Right ventricle myocardium superior (tissue), 1 donor: ENCODE measurements at regions not wholly inside any gene's neighbourhood (a gene's known extent, or its start where the extent isn't known, plus 50 kb on each side); places are given as distances from the start of the nearest gene placed in this dataset.
"Not testable (repeated sequence)": the region's sequence is repeated elsewhere in the genome, so short reads cannot be mapped to it uniquely, and the experiment has no call there.

Source experiments
- ATAC-seq: fragments of 200-7000 bp; cut with Tn5 transposase; one replicate; pipeline ENCODE4 v1.9.1; 2020; ENCODE audit warnings: mild to moderate bottlenecking; ENCODE audit not compliant: poor library complexity
- DNase-seq: peaks from one replicate; pipeline ENCODE4 v3.0.0-alpha.2; 2020
- intact Hi-C: fragments of 100-400 bp; cut with DNase I; formaldehyde crosslinking; loops from one replicate; pipeline ENCODE4 v1.11.2; 2022
- donor health status: DM: no; HTN: yes; CAD: no; lungs with severe emphysema.

GRCh38 chr5:157986431-157986990 is 127.6 kb upstream of the CLINT1 start:
- intact Hi-C loops: no loop called here
- DNase-seq: no peak
- ATAC-seq: no peak

- ATAC-seq: peak; percentile 58
- DNase-seq: no peak
- intact Hi-C loops: no loop called here
Observed at GRCh38 chr5:157984611-157985010, 125.7 kb upstream of the CLINT1 start.

GRCh38 chr5:157983906-157984551 is 125.1 kb upstream of the CLINT1 start:
- intact Hi-C loops: no loop called here
- ATAC-seq (peak; percentile 57), DNase-seq (peak; percentile 61)

GRCh38 chr5:157978061-157978460 is 119.1 kb upstream of the CLINT1 start:
- intact Hi-C loops: no loop called here
- ATAC-seq (peak; percentile 96), DNase-seq (peak; percentile 64)

DNA sequence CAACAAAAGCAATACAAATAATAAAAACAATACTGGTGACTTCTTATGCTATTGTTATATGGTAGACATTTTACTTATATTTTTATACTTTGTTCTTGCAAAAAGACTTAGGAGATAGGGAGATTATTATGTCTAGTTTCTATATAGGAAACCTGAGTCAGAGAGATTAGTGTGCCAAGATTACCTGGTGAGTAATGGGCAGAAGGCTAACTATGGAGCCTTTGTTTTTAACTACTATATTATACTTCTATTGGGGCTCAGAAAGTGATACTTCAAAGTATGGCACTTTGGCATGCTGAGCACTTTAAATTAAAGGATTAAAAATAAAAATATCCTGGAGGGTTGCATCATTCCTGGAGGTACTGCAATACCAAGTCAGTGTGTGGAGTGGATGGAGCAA is 117.5 kb upstream of the CLINT1 start:
- intact Hi-C loops: no loop called here
- DNase-seq: no peak
- ATAC-seq: no peak

DNA sequence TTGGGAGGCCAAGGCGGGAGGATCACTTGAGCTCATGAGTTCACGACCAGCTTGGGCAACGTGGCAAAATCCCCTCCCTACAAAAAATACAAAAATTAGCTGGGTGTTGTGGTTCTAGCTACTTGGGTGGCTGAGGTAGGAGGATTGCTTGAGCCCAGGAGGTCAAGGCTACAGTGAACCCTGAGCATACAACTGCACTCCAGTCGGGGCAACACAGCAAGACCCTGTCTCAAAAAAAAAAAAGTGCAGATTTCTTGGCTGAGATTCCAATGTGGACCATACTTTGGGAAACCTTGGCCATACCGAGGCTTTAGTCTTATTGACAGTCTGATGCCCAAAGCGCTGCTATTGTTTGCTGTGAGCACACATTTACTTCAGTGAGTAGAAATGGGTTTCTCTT is 113.6 kb upstream of the CLINT1 start:
- intact Hi-C loops: no loop called here
- ATAC-seq (no peak), DNase-seq (no peak)

DNA sequence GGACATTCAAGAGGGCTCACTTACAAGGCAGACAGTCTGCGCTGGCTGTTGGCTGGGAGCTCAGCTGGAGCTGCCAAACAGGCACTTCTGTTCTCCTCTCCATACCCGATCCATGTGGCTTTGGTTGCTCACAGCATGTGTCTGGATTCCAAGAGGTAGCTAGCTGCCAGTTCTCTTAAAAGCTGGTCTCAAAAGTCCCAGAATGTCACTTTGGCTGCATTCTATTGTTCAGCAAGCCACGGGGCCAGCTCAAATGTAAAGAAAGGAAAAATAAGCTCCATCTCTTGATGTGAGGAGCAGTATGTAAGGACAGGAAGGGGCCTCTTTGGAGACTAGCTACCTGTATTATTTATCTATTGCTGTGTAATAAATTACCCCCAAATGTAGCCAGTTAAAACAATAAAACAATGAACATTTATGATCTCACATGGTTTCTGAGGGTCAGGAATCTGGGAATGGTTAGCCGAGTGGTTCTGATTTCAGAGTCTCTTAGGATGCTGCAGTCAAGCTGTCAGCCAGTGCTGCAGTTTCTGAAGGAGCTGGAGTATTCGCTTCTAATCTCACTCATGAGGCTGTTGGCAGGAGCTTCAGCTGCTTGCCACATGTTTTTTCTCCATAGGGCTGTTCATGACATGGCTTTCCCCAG is 112.7 kb upstream of the CLINT1 start:
- DNase-seq (peak; percentile 52), ATAC-seq (peak; percentile 92)
- intact Hi-C loops: no loop called here

DNA sequence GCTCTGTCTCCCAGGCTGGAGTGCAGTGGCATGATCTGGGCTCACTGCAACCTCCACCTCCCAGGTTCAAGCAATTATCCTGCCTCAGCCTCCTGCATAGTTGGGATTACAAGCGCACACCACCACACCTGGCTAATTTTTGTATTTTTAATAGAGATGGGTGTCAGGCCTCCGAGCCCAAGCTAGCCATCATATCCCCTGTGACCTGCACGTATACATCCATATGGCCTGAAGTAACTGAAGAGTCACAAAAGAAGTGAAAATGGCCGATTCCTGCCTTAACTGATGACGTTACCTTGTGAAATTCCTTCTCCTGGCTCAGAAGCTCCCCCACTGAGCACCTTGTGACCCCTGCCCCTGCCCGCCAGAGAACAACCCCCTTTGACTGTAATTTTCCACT is 109.6 kb upstream of the CLINT1 start:
- intact Hi-C loops, ATAC-seq, DNase-seq: not testable (repeated sequence)

DNA sequence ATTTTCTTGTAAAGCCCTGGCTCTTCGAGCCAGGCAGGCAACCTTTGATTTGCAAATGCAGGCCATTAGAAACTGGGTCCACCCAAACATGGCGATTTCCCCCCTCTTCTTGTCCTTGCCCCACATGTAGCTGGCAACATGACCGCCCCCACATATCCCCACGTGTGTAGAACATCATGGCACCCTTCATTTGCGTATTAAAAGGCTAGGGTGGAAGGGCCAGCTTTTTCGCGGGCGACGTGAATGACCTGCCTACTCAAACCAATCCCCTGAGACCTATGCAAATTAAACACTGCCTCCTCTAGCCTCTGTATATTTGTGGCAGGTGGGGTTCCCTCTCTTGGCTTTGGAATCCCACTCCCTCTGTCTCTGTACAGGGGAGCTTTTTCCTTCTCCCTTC is 107.0 kb upstream of the CLINT1 start:
- ATAC-seq (no peak), DNase-seq (no peak)
- intact Hi-C loops: no loop called here

- intact Hi-C loops: no loop called here
Observed at GRCh38 chr5:157965040-157965678, 106.2 kb upstream of the CLINT1 start.

DNA sequence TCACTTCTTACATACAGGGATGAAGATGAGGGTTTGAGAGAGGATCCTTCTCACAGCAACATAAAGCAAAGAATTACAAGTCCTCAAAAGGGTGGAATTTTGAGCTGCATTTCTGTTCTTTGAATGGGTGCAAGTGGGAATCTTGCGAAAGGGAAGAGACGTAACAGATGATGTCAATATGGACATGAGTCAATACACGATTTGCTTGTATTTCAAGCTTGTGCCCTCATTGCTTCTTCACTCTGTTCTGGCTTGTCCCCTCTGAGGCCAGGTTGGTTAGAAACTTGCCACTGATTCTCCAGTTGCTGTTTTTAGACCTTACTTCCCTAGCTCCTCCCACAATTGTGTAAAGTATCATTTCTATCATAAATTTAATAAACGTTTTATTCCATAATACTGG is 104.8 kb upstream of the CLINT1 start:
- DNase-seq (no peak), ATAC-seq (no peak)
- intact Hi-C loops: no loop called here

More at GRCh38 chr5:157965040-157965678, 106.2 kb upstream of the CLINT1 start:
- DNase-seq (no peak), ATAC-seq (no peak)

DNA sequence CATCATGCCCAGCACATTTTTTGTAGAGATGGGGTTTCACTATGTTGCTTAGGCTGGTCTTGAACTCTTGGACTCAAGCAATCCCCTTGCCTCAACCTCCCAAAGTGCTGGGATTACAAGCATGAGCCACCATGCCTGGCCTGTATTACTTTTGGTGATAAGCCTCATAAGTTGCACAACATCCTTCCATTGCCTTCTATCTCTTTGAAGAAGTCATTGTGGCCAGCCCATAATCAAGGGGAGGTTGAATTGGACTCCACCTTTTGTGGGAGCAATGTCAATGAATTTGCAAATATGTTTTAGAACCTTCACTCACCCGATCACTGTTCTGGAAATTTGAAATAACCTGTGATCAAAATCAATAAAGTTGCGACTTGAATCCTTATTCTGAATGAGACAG is 104.3 kb upstream of the CLINT1 start:
- no peak for ATAC-seq
- intact Hi-C loops: no loop called here

DNA sequence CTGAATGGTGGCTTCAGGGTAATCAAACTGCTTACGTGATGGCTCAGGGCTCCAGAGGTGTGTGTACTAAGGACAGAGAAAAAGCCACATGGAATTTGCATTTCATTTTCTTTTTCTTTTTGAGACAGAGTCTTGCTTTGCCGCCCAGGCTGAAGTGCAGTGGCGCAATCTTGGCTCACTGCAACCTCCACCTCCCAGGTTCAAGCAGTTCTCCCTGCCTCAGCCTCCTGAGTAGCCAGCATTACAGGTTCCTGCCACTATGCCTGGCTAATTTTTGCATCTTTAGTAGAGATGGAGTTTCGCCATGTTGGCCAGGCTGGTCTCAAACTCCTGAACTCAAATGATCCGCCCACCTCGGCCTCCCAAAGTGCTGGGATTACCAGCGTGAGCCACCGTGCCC is 103.7 kb upstream of the CLINT1 start:
- DNase-seq, ATAC-seq, intact Hi-C loops: not testable (repeated sequence)

More for the DNA sequence above, 104.3 kb upstream of the CLINT1 start:
- no peak for DNase-seq

GRCh38 chr5:157961896-157962590 is 103.1 kb upstream of the CLINT1 start:
- intact Hi-C loops: no loop called here
- no peak for ATAC-seq
- no peak for DNase-seq

- DNase-seq: no peak
- no peak for ATAC-seq
- intact Hi-C loops: no loop called here
Observed at GRCh38 chr5:157961176-157961575, 102.2 kb upstream of the CLINT1 start.

GRCh38 chr5:157959370-157959769 is 100.4 kb upstream of the CLINT1 start:
- no peak for ATAC-seq
- intact Hi-C loops: no loop called here

DNA sequence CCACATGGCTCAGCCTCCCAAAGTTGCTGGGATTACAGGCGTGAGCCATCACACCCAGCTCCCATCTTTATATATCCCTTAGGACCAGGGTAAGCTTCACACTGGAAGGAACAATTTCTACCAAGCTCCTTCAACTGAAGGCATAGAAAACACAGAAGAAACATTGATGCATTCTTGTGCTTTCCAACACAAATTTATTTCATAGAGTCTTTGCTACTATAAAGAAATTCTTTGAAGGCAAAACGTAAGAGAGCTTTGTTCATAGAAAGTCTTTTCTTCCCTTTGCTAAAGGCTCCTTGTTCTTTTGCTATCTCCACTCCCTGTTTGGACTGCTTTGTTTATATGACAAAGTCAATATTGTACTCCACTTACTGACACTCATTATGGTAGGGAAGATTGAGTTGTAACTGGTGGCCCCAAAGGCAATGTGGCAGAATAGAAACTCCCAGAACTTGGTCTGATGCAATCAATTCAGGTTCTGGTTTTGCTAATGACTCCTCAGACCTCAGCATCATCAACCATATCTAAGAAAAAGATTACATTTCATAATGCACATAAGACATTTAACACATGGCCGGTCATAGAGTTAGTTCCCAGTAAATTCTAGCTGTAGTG is 97.4 kb upstream of the CLINT1 start:
- intact Hi-C loops: no loop called here
- DNase-seq (no peak), ATAC-seq (no peak)

More at GRCh38 chr5:157959370-157959769, 100.4 kb upstream of the CLINT1 start:
- DNase-seq: no peak

DNA sequence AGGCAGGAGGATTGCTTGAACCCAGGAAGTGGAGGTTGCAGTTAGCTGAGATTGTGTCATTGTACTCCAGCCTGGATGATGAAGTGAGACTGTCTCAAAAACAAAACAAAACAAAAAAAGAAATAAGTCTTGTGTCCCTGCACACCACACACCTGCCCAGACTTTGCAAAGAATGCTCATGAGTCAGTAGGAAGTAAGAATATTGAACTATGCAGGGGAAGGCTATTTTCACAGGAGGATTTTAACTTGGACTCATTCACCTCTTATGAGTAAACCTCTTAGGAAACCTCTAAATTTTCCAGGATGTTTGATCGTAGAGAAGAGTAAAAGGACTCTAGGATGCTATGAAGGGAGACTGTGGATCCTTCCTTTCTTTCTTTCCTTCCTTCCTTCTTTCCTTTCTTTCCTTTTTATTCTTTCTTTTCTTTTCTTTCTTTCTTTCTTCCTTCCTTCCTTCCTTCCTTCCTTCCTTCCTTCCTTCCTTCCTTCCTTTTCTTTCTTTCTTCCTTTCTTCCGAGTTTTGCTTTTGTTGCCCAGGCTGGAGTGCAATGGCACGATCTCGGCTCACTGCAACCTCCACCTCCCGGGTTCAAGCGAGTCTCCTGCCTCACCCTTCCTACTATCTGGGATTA is 96.7 kb upstream of the CLINT1 start:
- ATAC-seq (no peak), DNase-seq (no peak)
- intact Hi-C loops: no loop called here

GRCh38 chr5:157952374-157952685 is 93.4 kb upstream of the CLINT1 start:
- ATAC-seq (no peak), DNase-seq (no peak)
- intact Hi-C loops: no loop called here
